ENCODE measurements at regions not wholly inside any gene's neighbourhood (a gene's known extent, or its start where the extent isn't known, plus 50 kb on each side); places are given as distances from the start of the nearest gene placed in this dataset.

GRCh38 chr11:38138972-38139371 lies 1540.9 kb upstream of the RAG2 start:
- TF ChIP-seq POLR2A (IDR thresholded peaks at IDR 0.05; ENCODE audit: low read length), result no peak
- no peak for TF ChIP-seq GATA1 (IDR thresholded peaks at IDR 0.05; ENCODE audit: low read depth, low read length)
